Stimulated activated CD4-positive, alpha-beta T cell treated with anti-CD3 and anti-CD28 coated beads, Interleukin-2, amount 100 ng/mL, for 24 hours (primary cell): ENCODE measurements at regions not wholly inside any gene's neighbourhood (a gene's known extent, or its start where the extent isn't known, plus 50 kb on each side); places are given as distances from the start of the nearest gene placed in this dataset.
"Not testable (repeated sequence)": the region's sequence is repeated elsewhere in the genome, so short reads cannot be mapped to it uniquely, and the experiment has no call there.

ENCODE experiments used
- DNase-seq, 2 donors: peaks; one replicate each; pipeline ENCODE4 v3.0.0-alpha.2; 2020

DNA sequence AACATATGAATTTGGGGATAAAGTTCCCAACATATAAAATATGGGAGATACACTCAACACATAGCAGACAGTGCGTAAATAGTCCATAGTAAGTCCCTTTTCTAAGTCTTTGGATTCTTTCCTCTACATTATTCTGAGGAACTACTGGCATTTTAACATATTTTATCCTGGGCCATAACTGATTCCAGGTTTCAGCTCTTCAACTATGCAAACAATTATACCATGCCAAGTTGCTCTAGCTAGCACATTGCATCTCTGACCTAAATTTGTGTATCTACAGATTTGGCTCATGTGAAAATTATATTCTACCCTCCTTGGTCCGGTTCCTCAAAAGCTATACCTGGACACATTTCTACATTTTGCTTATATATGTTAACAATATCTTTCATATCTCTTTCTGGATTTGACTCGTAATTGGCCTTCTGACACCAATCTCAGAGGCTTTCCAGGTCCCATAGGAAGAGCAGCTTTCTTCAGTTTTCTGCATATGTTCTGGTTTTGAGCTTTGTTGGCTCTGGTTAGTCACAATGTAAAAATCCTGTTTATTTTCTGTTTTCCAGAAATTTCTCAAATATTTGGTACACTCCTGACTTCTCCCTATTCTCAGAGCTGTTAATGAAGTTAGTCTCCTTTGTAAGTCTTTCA, 305.4 kb downstream of the BMP4 start:
- DNase-seq, result no peak

GRCh38 chr14:53646925-53647324, 309.7 kb downstream of the BMP4 start:
- DNase-seq, result no peak

DNA sequence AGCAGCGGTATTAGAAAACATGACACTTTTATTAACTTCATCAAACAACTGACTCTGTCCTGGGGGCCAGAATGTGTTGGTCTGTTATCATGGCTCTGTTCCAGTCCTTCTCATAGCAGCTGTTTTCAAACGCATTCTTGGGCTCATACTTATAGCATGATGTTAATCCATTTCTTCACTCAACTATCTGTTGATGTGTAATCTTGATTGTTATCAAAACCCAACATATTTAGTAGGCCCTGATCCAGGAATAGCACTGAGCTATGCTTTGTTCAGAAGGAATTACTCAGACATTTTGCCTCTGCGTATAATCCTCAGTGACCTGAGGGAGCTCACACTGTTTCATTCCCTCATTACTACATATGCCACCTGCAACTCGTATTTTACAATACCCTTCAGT, 315.9 kb downstream of the BMP4 start:
- no peak for DNase-seq

DNA sequence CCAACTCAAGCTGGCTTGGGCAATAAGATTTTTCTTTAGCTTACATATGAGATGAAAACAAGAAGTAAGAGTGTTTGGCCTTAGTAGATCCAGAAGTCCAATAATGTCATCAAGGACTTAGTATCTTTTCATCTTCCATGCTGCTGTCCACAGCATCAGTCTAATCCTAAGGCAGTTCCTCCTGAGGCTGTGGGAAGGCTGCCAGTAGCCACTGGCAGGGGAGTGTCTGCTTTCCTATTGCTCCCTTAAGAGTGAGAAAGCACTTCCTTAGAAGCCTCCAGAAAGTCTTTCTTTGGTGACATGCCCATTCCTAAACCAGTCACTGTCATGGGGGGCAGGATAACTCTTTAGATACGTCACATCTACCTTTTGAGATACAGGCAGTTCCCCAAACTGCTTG, 317.7 kb downstream of the BMP4 start:
- no peak for DNase-seq

- no peak for DNase-seq
These were observed 321.8 kb downstream of the BMP4 start for GRCh38 chr14:53634793-53635192.

DNA sequence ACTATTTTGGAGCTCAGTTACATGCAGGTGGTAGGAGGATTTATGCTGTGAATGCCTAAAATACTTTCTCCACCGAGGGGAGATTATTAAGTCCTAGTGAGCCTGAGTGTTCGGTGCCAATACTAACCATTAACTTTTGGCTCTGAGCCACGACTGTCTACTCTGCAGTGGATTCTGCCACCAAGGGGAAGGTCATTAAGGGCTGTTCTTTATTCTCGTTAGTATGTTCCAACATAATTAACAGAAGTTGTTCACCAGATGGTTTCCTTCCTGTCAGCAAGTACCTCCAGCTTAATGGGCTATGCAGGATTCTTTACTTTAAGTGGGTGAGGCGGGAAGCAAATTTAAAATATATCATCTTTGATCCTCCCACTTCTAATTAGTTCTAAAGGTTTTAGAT, 326.3 kb downstream of the BMP4 start:
- no peak for DNase-seq

DNA sequence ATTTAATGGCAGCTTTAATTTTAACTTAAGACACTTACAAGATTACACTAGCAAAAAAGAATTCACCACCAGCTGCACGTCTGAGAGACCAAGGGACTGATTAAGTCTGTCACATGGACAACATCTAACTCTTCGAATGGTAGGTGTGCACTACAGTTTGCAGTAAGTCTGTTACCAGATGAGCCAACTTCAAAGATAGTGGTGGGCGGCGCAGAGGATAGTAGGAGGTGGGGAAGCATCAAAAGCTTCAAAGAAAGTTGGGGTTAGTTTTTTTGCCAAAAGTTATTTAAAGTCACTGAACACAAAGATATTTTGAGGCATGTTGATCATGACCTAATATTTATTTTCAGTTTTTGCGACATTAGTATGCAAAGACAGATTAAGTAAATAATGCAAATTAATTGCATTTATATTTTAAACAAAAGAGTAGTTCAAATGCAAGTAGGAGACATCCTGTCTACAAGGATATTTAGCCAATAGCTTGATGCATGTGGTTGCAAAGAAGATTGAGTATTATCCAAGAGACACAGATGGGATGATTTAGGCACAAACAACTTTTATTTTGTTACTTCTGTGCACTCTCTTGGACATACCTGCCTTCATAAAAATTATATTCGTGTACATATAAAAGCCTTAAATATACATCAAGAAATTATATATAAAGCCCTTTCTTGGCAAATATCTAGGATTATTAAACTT, 327.7 kb downstream of the BMP4 start:
- no peak for DNase-seq

- DNase-seq, result no peak
These were observed 328.4 kb downstream of the BMP4 start for GRCh38 chr14:53628261-53628660.

- DNase-seq, result no peak
These were observed 329.9 kb downstream of the BMP4 start for GRCh38 chr14:53626761-53627160.

- DNase-seq, result no peak
These were observed 334.2 kb downstream of the BMP4 start for GRCh38 chr14:53622447-53622846.

DNA sequence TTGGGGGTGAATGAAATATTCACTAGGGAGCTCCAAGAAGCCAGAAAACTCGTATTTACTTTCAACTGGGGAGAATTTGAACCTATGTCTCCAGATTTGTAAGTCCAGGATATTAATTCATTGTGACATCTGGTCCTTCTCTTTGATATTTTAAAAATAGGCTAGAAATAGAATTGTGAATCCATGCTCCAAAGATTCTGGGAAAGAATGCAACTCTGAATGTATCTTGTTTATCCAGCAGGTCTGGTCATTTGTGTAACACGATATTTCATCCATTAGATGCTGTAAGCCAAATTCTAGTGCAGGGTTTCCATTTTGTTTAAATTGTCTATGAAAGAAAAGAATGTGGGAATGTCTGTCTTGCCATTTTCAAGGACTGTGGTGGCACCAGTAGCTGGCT, 334.7 kb downstream of the BMP4 start:
- no peak for DNase-seq

- DNase-seq, result no peak
These were observed 335.2 kb downstream of the BMP4 start for GRCh38 chr14:53621433-53621832.

DNA sequence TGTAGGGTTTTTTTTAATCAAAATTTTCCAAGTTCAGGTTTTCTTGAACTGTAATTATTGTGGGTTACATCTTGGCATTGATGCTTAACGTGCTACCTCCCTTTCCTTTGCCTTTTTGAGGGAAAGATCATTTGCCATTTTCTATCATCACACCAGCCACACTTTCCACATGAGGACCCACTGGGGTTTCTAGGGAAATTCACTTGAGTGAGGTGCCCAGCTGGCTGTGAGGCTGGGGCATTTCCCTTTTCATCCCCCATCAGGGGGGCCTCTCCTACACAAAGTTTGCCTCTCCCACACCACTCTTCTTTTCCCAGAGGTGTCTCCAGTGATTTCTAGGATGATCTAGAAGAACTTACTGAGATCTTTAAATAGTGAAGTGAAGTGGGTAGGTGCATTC, 335.7 kb downstream of the BMP4 start:
- DNase-seq, result no peak

- DNase-seq, result no peak
These were observed 336.3 kb downstream of the BMP4 start for GRCh38 chr14:53620317-53620716.

- no peak for DNase-seq
These were observed 336.9 kb downstream of the BMP4 start for GRCh38 chr14:53619691-53620231.

- not testable (repeated sequence) for DNase-seq
These were observed 340.1 kb downstream of the BMP4 start for GRCh38 chr14:53616536-53616935.

DNA sequence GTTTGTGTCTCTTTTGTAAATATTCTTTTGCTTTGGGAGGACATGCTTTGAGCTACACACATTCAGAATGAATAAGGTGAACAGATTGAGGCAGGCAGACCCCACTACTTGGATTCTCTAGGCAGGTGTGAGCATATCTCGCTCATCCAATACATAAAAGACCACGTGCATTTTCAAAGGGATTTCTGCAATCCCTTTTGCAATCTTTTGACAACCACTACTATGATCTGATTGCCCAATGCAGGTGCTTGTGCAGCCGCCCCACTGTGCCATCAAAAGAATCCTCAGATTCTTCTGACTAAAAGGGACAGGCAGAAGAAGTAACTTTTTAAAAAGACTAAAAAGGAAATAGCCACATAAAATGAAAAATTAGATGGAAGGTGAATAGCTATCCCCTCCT, 341.4 kb downstream of the BMP4 start:
- DNase-seq, result no peak

DNA sequence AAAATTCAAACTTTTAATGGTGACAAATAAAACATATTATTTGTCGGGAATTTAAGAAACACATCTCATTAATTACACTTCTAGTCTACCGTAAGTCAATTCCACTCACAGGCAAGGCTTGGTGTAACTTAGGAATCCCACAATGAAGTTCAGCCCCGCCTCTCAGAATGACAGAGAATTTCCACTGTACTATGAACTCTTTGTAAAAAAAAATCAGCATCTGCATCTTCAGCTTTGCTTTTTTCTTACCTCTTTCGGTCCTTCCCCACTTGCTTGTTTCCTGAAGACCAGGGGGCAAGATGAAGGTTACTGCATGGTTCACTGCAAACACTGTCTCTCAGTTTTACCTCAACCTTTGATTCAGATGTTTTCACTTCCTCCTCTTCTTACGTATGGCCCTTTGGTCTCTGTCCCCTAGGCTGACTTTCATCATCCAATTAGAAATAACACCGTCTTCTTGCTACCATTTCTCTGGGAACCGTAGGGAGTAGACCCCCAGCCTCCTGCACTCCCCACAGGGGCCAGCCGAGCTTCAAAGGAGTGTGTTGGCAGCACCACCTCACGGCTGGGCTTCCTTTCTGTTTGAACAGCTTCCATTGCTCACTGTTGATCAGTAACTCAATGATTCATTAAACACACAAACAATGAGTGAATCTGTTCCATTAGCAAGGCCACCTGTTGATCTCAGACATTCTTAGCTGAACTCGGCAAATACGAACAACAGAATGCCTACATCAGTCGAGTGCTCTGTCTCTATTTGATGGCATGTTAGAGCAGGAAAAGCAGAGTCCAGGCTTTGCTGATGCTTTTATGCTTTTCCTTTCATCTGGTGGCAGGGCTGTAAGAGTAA, 343.0 kb downstream of the BMP4 start:
- no peak for DNase-seq

- DNase-seq, result no peak
These were observed 345.7 kb downstream of the BMP4 start for GRCh38 chr14:53610947-53611346.

GRCh38 chr14:53609009-53609408, 347.6 kb downstream of the BMP4 start:
- DNase-seq, result no peak

DNA sequence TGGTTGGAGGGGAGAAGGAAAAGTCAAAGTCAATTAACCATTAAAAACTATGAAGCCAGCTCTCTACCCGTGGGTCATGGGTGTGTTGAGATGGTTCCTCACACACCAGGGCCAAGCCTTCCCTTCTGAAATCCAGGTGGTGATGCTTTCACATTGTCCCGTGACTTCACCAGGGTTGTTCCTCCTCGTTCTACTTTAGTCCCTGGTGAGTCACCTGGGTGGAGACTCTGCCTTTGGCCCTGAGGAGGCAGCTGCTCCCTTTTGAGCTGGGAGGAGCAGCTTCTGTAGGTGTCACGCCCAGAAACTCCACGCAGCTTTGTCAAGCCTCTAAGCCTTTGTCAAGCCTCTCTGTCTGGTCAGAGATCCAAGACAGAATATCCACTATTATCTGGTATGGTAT, 348.3 kb downstream of the BMP4 start:
- no peak for DNase-seq

DNA sequence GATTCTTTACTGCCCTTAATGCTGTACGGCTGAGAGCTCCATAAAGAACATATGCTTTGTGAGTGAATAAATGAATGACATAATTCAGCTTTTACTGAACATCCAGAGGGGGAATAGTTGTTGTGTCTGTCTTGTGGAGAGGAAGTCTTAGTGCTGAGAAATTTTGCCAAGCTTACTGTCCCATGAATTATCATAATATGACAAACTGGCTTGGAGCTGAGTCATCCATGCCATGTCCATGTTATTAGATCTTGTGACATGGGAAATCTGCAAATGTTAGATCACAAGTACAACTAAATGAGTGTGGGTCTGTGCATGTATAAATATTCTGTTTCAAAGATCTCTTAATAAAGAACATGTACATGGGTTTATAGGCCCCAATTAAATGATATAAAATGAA, 350.4 kb downstream of the BMP4 start:
- DNase-seq, result no peak

DNA sequence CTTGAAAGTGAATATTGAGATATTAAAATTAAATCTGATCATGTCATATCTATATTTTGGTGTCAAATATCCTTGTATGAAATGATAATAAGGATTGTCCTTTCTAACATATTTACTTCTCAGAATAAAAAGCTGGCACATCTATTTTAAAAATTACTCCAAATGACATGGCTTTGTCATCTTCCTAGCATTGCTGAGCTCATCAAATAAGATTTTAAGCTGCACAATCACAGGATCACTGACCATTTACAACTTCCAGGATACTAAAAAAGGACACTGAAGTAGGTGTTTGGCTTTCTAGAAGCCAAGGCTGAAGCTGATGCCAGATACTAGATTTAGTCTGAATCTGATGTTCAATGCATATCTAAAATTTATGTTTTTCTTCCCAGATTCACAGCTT, 351.1 kb downstream of the BMP4 start:
- DNase-seq, result no peak

DNA sequence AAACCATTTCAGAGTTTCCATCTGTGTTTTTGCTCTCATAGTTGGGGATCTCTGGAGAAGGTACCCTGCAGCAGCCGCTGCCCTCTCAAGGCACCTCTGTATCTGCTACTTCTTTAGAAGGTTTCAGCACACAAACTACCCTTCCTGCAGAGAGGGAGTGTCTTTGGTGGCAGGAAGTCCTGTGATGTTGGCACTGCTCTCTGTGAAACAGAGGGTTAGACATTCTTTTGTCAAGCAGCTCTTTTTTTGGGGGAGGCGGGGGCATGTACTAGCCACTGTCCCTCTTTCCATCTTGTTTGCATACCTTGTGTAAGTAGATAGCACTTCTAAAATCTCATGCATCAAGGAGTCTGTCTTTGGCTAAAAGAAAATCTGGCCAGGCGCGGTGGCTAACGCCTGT, 352.6 kb downstream of the BMP4 start:
- DNase-seq, result no peak
